T-helper 2 cell treated with Interferon-gamma antibody and Interleukin-4, amounts not matched to agents 100 ng/mL and 5 ng/mL, for 36 hours (primary cell): ENCODE measurements at regions not wholly inside any gene's neighbourhood (a gene's known extent, or its start where the extent isn't known, plus 50 kb on each side); places are given as distances from the start of the nearest gene placed in this dataset.

ENCODE experiments used
- intact Hi-C: fragments of 100-400 bp; cut with micrococcal nuclease; formaldehyde crosslinking; loops from one replicate; pipeline ENCODE4 v1.15.1; 2023

GRCh38 chr16:79679334-79679733 is 78.8 kb upstream of the MAF start:
- intact Hi-C loops: no loop called here

- intact Hi-C loops: no loop called here
Measured at GRCh38 chr16:79677799-79678530, 77.4 kb upstream of the MAF start.

GRCh38 chr16:79673635-79674034 is 73.1 kb upstream of the MAF start:
- intact Hi-C loops: no loop called here

GRCh38 chr16:79672524-79672923 is 72.0 kb upstream of the MAF start:
- intact Hi-C loops: no loop called here

GRCh38 chr16:79668502-79668901 is 68.0 kb upstream of the MAF start:
- intact Hi-C loops: no loop called here

- intact Hi-C loops: no loop called here
Measured at GRCh38 chr16:79665970-79666369, 65.4 kb upstream of the MAF start.

GRCh38 chr16:79664407-79664806 is 63.9 kb upstream of the MAF start:
- intact Hi-C loops: no loop called here

GRCh38 chr16:79662669-79663313 is 62.3 kb upstream of the MAF start:
- intact Hi-C loops: no loop called here

GRCh38 chr16:79662122-79662521 is 61.6 kb upstream of the MAF start:
- intact Hi-C loops: no loop called here

GRCh38 chr16:79661578-79661977 is 61.0 kb upstream of the MAF start:
- intact Hi-C loops: no loop called here

- intact Hi-C loops: no loop called here
Measured at GRCh38 chr16:79659344-79659743, 58.8 kb upstream of the MAF start.

GRCh38 chr16:79658301-79659033 is 57.9 kb upstream of the MAF start:
- intact Hi-C loops: no loop called here

- intact Hi-C loops: no loop called here
Measured at GRCh38 chr16:79656553-79657115, 56.1 kb upstream of the MAF start.

GRCh38 chr16:79653373-79653891 is 52.9 kb upstream of the MAF start:
- intact Hi-C loops: no loop called here

- intact Hi-C loops: no loop called here
Measured at GRCh38 chr16:79651363-79651762, 50.8 kb upstream of the MAF start.
